GM19239 (cell line): ENCODE measurements at regions not wholly inside any gene's neighbourhood (a gene's known extent, or its start where the extent isn't known, plus 50 kb on each side); places are given as distances from the start of the nearest gene placed in this dataset.
A peak's percentile ranks its signal among the peaks of the same experiment; 100 is the strongest.

Experiments used
- DNase-seq: peaks from one replicate; pipeline ENCODE4 v3.0.0; 2011; ENCODE audit warnings: low spot score; ENCODE audit not compliant: insufficient read length
- FAIRE-seq: peaks from 2 replicates; lab custom pipeline; 2011; peaks lifted over from hg19 to GRCh38; lab: Jason Lieb, UNC

- no peak for FAIRE-seq
Measured at GRCh38 chr13:38518328-38518727, 168.5 kb upstream of the FREM2 start.

GRCh38 chr13:38519229-38519911, 167.5 kb upstream of the FREM2 start:
- FAIRE-seq = no peak

More at GRCh38 chr13:38518328-38518727, 168.5 kb upstream of the FREM2 start:
- DNase-seq = no peak

GRCh38 chr13:38520041-38520440, 166.8 kb upstream of the FREM2 start:
- DNase-seq = no peak
- FAIRE-seq = no peak

More at GRCh38 chr13:38519229-38519911, 167.5 kb upstream of the FREM2 start:
- no peak for DNase-seq

- DNase-seq (no peak), FAIRE-seq (no peak)
Measured at GRCh38 chr13:38527140-38527539, 159.7 kb upstream of the FREM2 start.

- FAIRE-seq (no peak), DNase-seq (no peak)
Measured at GRCh38 chr13:38528986-38529385, 157.9 kb upstream of the FREM2 start.

- FAIRE-seq (no peak), DNase-seq (no peak)
Measured at GRCh38 chr13:38530492-38530891, 156.4 kb upstream of the FREM2 start.

GRCh38 chr13:38535261-38535660, 151.6 kb upstream of the FREM2 start:
- DNase-seq = no peak
- no peak for FAIRE-seq

GRCh38 chr13:38537051-38537450, 149.8 kb upstream of the FREM2 start:
- no peak for DNase-seq
- no peak for FAIRE-seq

GRCh38 chr13:38538422-38538821, 148.5 kb upstream of the FREM2 start:
- FAIRE-seq = no peak
- no peak for DNase-seq

- FAIRE-seq (no peak), DNase-seq (no peak)
Measured at GRCh38 chr13:38539632-38540031, 147.2 kb upstream of the FREM2 start.

- FAIRE-seq (no peak), DNase-seq (no peak)
Measured at GRCh38 chr13:38542601-38543000, 144.3 kb upstream of the FREM2 start.

GRCh38 chr13:38543561-38543960, 143.3 kb upstream of the FREM2 start:
- FAIRE-seq = no peak
- no peak for DNase-seq

- no peak for FAIRE-seq
Measured at GRCh38 chr13:38563739-38564138, 123.1 kb upstream of the FREM2 start.

GRCh38 chr13:38564256-38565150, 122.4 kb upstream of the FREM2 start:
- FAIRE-seq = no peak
- no peak for DNase-seq

More at GRCh38 chr13:38563739-38564138, 123.1 kb upstream of the FREM2 start:
- no peak for DNase-seq

- FAIRE-seq (no peak), DNase-seq (no peak)
Measured at GRCh38 chr13:38566023-38566422, 120.9 kb upstream of the FREM2 start.

GRCh38 chr13:38566519-38566918, 120.4 kb upstream of the FREM2 start:
- FAIRE-seq (no peak), DNase-seq (no peak)

GRCh38 chr13:38570706-38571105, 116.2 kb upstream of the FREM2 start:
- FAIRE-seq = no peak
- DNase-seq = no peak

GRCh38 chr13:38575427-38575826, 111.5 kb upstream of the FREM2 start:
- no peak for FAIRE-seq
- DNase-seq = no peak

- FAIRE-seq = no peak
- no peak for DNase-seq
Measured at GRCh38 chr13:38577048-38577447, 109.8 kb upstream of the FREM2 start.

GRCh38 chr13:38582133-38582532, 104.7 kb upstream of the FREM2 start:
- FAIRE-seq (peak; percentile 82), DNase-seq (no peak)

- FAIRE-seq (no peak), DNase-seq (no peak)
Measured at GRCh38 chr13:38590230-38590629, 96.6 kb upstream of the FREM2 start.
